GM21447 (cell line): ENCODE measurements at regions not wholly inside any gene's neighbourhood (a gene's known extent, or its start where the extent isn't known, plus 50 kb on each side); places are given as distances from the start of the nearest gene placed in this dataset.

Experiments used
- ATAC-seq: cut with Tn5 transposase; IDR thresholded peaks from one replicate; pipeline ENCODE4 v1.9.1; 2021; ENCODE audit not compliant: unreplicated experiment

GRCh38 chr3:115448851-115449250 is 174.5 kb upstream of the GAP43 start:
- ATAC-seq, result no peak

- no peak for ATAC-seq
Measured at GRCh38 chr3:115450036-115450435, 173.3 kb upstream of the GAP43 start.

- no peak for ATAC-seq
Measured at GRCh38 chr3:115464036-115464435, 159.3 kb upstream of the GAP43 start.

- ATAC-seq, result peak; percentile 77
Measured at GRCh38 chr3:115469649-115470048, 153.7 kb upstream of the GAP43 start.

GRCh38 chr3:115470254-115470653 is 153.1 kb upstream of the GAP43 start:
- no peak for ATAC-seq

- no peak for ATAC-seq
Measured at GRCh38 chr3:115475178-115476041, 147.9 kb upstream of the GAP43 start.

GRCh38 chr3:115476472-115476871 is 146.8 kb upstream of the GAP43 start:
- no peak for ATAC-seq

GRCh38 chr3:115478359-115478758 is 145.0 kb upstream of the GAP43 start:
- no peak for ATAC-seq

GRCh38 chr3:115486880-115487279 is 136.4 kb upstream of the GAP43 start:
- no peak for ATAC-seq

GRCh38 chr3:115487968-115488367 is 135.3 kb upstream of the GAP43 start:
- no peak for ATAC-seq

- ATAC-seq, result no peak
Measured at GRCh38 chr3:115488409-115488808, 134.9 kb upstream of the GAP43 start.

- no peak for ATAC-seq
Measured at GRCh38 chr3:115494826-115495225, 128.5 kb upstream of the GAP43 start.

- ATAC-seq, result no peak
Measured at GRCh38 chr3:115498421-115498820, 124.9 kb upstream of the GAP43 start.

GRCh38 chr3:115498898-115499297 is 124.4 kb upstream of the GAP43 start:
- ATAC-seq, result no peak

- ATAC-seq, result no peak
Measured at GRCh38 chr3:115499666-115500065, 123.6 kb upstream of the GAP43 start.

- no peak for ATAC-seq
Measured at GRCh38 chr3:115500795-115501194, 122.5 kb upstream of the GAP43 start.

- ATAC-seq, result no peak
Measured at GRCh38 chr3:115502128-115502527, 121.2 kb upstream of the GAP43 start.

GRCh38 chr3:115503394-115503793 is 119.9 kb upstream of the GAP43 start:
- no peak for ATAC-seq

- no peak for ATAC-seq
Measured at GRCh38 chr3:115508562-115508961, 114.7 kb upstream of the GAP43 start.

- ATAC-seq, result peak; percentile 48
Measured at GRCh38 chr3:115512565-115513415, 110.5 kb upstream of the GAP43 start.

GRCh38 chr3:115513416-115513800 is 109.9 kb upstream of the GAP43 start:
- no peak for ATAC-seq

- no peak for ATAC-seq
Measured at GRCh38 chr3:115517457-115518050, 105.8 kb upstream of the GAP43 start.
